HT-29 (cell line): ENCODE measurements at regions not wholly inside any gene's neighbourhood (a gene's known extent, or its start where the extent isn't known, plus 50 kb on each side); places are given as distances from the start of the nearest gene placed in this dataset.

Experiments used
- DNase-seq: peaks from one replicate; pipeline ENCODE4 v3.0.0-alpha.2; 2015; ENCODE audit warnings: low spot score

DNA sequence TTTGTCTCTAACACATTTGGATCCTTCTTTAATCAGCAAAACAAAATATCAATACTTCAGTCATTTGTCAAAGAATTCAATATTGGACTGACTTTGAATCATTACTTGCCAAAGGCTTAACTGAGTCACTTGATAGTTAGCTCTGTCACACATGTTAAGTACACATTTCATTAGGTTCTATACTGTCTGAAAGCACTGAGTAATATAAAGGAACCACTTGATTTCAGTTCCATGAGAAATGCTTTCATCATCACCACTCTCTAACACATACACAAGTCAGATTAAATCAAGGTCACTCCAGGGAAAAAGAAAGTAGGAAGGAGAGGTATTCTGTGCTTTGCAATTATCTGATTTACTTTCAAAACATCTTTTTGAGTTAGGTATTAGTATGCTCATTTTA lies 1233.1 kb downstream of the C4orf33 start:
- no peak for DNase-seq

DNA sequence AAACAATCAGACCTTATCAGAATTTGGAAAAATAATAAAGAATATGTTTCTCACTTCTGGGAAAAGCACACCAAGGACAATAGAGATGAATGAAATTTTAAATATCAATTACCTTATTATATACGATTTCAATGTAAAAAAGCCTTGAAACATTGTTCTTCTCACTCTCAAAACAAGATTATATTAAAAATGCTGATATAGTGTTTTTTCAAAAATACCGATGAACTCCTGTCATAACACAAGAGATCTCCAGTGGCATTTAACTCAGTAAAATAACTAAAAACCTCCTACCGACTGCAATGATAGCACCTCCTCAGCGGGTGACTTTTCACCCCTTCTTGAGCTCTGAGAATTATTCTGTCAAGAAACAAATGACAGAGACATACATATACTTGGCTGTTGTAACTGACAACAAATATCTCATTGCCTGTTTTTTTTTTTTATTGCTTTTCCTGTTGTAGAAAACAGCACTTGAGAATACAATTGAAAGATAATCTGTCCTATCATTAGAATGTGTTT lies 1237.3 kb downstream of the C4orf33 start:
- DNase-seq: no peak

DNA sequence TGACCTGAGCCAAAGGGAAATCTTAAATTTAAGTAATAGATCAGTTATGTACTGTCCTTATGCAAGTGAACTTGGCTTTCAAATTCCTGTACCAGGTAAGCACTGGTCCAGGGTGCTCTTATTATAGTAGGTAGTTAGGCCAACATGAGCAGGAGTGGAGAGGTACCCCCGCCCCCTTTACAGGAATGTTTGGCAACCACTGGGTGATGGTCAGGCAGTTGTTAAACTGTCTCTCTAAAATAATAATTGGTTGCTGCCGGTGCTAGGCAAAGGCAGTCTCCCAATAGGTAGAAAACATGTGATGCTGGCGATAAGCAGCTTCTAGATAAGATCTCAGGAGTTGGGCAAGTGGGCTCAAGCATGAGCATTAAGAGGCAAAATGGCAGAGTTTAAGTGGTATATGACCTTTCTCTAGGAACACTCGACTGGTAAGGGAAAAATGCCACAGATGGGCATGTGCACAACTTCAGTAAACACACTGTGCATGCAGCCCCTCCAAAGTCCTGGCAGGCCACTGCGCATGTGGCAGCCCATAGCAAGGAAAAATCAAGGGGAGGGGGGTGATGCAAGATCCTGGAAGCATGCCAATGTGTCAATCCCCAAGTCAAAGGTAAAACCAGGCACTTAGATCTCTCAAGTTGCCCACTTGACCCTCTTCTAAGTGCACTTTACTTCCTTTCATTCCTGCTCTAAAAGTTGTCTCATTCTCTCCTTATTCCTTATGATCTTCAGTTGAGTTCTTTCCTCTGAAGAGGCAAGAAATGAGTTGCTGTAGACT lies 1239.7 kb downstream of the C4orf33 start:
- DNase-seq: no peak

DNA sequence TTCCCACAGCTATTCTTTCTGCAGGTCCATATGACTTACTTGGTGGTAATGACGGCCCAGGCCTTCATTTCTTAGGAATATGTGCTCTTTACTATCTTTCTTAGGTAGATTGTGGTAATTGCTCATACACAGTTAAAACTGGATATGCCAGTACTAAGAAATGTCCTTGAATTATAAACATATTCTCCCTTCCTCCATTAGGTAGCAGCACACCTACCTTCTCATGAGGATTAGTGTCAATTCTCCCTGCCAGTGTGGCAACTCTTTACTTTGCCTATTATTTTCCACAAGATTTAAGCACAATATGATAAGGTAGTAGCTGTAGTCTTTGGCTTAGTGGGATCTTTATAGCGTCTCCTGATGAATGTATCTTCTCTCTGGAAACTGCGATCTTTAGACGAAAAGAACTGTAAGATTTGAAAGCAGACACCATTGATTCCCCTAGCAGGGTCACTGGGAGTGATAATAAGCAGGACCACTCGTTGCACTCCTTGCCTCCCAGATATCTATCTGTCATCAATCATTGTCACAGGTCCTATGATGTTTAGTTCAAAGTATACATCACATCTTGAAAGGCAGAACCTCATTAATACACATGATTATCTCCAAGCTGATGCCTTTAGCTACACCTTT lies 1240.7 kb downstream of the C4orf33 start:
- DNase-seq: peak; percentile 32

DNA sequence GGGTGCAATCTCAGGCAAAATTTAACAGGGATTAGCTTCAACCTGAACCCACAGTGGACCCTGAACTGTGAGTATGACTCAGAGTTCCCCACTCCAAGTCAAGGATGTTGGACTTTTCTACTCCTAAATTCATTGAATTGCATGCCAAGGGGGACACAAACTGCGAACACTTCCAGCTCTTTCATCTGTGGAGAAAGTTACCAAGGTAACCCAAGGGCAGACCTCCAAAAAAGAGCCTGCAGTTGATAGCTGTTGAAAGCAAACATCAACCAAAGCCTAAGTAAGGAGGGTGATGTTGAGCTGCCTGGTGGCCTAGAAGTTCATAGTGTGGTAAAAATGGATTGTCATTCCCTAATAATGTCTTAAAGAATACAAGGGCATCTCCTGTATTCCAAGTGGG lies 1242.9 kb downstream of the C4orf33 start:
- DNase-seq: no peak

DNA sequence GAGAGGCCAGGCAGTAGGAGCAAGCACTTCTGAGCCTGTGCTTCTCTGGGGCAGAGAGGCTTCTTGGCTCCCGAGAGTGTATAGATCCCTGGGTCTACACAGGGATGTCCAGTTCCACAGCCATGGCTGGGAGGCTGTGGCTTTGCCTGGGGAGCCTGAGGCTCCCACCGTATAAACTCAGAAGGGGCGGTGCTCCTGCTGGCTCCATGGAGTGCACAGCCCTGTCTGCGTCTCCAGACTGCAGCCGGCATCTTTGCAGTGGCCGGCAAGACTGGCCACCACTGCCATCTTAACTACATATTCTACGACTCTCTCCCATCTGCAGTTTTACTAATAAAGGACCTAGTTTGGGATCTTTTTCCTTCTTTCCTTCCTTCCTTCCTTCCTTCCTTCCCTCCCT lies 1253.8 kb downstream of the C4orf33 start:
- DNase-seq: no peak

DNA sequence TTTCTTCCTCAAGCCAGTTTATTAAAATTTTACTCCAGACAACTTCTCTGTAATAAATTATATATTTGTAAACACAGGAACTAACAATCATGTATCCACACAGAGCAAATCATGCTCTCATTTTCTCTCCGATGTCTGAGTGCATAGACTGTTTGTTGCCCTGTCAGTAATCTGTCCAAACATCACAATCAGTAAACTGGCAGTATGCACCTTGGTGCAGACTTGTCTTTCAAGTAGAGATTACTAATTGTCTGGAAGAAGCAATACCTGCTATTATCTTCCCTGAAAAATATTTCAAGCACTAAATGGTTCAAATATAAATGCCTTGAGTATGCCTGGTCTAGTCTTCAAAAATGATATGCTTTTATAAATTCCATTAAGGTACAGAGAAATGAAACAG lies 1260.9 kb downstream of the C4orf33 start:
- DNase-seq: no peak

DNA sequence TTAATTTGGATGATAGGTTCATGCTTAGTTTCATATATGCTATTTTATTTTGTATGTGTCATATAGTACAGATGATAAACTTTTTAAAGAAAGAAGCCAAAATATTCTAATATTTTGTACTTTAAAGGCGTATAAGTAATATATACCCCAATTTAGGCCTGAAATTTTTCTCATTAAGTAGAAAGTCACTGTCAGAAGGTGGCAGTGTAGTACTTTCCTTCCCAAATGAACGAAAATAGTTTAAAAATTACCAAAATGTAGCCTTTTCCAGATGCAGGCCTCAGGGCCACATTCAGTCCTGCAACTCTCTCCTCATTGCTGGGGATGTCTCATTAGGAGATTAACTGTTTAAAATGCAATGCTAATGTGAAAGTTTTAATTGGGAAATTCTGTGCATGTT lies 1263.6 kb downstream of the C4orf33 start:
- DNase-seq: peak; percentile 2

DNA sequence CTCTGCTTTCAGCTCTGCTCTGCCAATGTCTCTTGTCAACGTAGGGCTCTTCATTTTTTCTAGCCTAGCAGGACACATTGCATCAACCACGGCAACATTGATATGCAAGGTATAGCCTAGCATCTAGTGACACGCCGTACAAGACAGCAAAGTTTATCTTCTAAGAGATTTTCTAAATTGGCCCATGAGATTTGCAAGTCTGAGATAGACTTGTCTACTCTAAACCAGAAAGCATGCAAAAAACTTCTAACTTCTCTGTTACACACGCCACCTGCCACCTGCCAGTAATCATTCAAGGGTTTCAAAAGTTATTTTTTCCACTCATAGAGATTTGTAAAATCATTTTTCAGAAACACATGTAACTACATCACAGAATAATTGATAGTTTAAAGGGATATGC lies 1265.7 kb downstream of the C4orf33 start:
- no peak for DNase-seq

DNA sequence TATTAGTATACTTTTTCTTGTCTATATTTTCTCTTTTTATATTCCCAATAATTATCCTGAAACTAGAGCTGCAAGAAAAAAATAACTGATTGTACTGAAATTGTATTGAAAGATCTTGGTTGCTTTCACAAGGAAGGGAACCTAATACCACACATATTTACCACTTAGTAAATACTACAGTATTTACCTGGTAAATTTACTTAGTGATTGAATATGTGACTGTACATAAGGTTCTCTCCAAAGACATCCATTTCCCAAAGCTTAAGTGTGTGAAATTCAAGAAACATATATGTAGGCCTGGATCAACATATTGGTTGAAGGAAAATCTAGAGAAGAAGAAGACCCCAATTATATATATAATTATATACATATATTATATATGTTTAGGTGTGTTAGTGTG lies 1272.7 kb downstream of the C4orf33 start:
- no peak for DNase-seq

DNA sequence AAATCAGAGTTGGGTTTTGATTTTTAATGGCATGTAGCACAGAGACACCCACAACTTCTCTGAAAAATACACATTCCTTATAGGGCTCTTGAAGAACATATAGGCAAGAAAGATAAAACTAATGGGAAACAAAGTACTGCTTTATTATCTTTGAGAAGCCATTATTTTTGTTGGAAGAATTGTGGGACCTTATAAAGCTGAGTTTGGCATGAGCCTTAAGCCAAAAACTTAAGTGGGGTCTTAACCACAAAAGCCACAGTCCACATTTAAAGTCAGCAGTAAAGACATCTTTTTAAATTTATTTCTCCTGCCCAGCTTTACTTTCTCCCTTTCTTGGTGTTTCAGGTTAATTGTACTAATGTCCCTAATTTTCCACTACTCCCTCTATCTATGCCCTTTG lies 1297.3 kb downstream of the C4orf33 start:
- no peak for DNase-seq

DNA sequence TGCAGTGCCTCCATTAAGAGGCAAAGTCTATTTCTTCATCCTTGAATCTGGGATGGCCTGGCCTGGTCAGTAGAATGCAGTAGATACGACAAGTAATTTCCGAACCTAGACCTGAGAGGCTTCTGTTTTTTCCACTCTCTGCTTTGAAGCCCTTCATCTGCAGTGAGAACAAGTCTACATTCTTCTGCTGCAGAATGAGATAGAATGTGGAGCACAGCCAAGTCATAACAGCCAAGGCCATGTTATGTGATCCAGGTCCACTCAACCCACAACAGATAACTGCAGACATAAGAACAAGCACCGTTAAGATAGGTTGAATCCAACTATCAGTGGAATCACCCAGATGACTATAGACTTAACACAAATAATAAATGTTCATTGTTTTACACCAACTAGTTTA lies 1297.7 kb downstream of the C4orf33 start:
- DNase-seq: no peak

DNA sequence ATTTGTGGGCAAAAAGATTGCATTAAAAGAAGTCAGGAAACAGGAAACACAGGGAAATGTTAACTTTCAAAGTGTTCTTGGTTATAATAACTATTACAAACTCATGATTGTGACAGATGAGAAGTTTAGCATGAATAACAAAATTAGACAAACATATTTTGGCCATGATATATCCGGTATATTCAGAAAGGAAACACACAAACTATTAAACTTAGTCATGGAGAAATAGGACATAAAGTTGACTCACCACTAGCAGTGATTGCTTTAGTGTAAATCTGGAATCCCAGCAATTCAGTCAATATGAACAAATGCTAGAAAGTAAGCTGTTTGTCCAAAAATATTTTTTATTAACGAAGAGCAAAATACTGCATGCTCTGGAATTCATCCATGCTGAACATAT lies 1299.9 kb downstream of the C4orf33 start:
- no peak for DNase-seq

DNA sequence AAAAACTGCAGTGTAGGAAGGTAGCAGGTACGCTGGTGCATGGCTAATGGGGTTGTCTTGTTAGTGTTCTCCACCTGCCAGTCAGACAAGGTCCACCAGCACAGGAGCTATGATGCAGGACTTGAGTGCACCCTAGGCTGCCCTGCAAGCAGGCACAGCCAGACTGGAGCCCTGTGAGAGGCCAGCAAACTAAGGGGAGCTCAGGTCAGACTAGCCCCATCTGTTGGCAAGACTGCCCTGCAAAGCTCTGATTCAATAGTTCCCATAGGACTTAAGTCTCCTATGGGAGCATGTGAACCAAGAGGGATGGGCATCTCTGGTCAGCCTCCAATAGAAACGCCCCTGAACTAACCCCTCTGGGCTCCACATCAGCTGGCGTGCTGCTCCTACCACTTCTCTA lies 1307.3 kb downstream of the C4orf33 start:
- DNase-seq: peak; percentile 2

DNA sequence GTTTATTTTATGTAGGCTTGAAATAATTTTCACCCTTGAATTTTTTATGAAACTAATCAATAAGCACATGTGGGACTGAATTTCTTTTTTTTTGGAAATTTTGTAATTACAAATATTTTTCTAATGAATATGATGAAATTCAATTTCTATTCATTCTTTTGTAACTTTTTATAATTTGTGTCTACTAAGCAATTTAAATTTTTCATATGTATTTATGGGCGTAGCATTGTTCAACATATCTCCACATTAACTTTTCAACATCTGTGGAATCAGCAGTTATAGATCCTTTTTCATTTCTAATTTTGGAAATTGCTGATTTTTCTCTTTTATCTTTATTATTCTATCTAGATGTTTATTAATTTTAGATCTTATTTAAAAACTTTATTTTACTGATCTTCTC lies 1320.3 kb downstream of the C4orf33 start:
- no peak for DNase-seq

DNA sequence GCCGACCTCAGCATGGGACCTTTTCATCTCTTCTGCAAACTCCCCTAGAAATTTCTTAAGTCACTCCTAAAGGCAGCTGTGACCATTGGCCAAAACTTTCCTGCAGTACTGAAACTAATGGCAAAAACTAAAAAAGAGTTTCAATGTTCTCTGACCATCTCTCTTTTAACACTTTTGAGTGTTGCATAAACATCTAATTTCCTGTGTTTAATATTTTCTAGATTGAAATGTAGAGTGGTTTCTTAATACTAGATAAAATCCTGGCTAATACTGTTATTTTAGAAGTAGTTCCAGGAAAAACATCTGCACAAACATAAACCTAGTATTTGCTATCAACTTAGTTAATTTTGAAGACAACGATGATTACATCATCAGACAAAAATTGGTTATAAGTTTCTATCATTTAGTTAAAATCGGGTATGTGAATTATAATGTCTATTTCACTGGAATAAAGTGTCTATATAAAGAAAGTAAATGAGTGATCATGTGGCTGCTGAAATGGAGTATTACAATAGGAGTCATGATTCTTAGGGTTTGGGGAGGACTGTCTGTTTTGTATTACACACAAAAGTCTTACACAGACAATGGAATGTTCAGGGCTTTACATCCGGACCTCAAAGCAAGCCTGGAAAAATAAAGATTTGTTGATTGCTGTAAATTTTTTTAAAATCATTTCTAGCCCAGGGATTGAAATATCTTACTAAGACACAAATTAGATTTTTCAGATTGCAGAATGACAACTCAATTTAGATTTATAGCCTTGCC lies 1323.4 kb downstream of the C4orf33 start:
- DNase-seq: no peak

DNA sequence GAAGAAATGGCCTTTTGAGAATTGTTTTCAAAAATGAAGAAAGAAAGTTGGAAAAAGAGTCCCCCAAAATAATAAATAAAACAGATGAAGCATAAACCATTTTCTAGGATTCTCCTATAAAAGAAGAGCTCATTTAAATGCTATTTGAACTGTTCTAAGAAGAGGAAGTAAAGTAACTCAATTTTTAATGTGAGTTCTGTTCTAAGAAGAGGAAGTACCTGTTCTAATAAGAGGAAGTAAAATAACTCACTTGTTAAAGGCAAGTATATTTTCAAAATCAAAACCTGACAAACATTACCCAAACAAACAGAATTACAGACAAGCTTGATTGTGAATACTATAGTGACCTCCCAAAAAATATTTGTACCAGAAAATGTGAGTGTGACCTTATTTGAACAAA lies 1326.3 kb downstream of the C4orf33 start:
- DNase-seq: no peak

DNA sequence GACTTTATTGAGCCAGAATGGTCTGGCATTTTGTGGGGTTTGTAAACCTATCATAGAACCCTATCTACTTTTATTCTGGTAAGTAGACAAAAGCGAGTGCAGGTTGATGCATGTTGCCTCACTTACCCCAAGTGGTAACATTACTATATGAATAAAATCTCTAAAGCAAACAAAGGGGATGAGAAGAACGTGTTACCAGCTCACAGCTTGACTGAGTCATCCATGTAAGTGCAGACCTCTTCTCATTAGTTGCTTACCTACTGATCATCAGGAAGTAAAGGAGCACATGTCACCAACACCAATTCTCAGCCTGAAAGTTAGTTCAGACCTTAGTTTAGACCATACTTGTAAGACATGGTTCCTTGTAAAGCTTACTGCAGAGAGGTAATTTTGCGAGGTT lies 1328.3 kb downstream of the C4orf33 start:
- DNase-seq: no peak

DNA sequence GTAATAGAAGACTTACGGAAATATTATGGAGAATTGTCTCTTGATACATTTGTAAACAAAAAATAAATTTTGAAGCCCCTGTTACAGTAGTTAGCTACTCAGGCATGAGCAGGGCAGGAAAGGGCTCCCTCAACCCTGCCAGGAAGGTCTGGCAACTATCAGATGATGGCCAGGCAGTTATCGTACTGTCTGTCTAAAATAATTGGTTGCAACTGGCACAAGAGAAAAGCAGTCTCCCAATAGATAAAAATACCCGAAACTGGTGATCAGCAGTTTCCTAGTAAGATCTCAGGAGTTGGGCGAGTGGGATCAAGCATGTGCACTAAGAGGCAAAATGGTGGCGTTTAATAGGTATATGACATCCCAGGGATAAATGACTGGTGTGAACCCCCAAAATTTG lies 1336.3 kb downstream of the C4orf33 start:
- no peak for DNase-seq

DNA sequence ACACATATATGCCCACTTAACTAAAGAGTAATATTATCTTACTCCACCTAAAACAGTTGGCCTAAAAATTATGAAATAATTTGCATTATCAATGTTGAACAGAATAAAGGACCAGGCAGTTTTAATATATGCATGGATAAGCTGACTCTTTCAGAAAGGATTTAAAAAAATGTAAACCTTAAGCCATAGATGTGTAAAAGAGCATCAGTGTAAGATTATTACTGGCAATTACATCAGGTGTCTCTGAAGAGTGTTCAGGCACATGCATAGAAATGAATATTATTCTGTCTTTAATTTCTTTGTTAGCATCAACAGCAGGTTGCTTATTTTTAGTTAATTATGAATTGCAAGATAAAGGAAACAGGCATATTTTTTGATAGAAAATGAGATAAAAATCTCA lies 1353.8 kb downstream of the C4orf33 start:
- no peak for DNase-seq

DNA sequence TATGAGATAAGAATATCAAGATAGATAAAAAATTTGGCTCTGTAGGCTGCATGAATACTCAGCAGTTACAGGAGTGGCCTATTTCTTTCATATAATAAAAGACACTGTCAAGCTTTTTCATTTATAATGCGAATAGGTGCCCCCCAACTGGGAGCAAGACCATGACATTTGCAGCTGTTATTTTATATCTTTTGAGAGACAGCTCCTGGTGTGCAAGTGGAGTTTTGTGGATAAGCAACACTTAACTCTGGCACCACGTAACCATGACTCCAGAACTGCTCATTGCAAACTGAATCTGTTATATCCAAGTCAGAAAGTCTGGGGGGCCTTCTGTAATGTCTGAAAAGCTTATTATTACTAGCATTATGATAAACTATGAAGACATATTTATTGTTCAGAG lies 1372.4 kb downstream of the C4orf33 start:
- no peak for DNase-seq

DNA sequence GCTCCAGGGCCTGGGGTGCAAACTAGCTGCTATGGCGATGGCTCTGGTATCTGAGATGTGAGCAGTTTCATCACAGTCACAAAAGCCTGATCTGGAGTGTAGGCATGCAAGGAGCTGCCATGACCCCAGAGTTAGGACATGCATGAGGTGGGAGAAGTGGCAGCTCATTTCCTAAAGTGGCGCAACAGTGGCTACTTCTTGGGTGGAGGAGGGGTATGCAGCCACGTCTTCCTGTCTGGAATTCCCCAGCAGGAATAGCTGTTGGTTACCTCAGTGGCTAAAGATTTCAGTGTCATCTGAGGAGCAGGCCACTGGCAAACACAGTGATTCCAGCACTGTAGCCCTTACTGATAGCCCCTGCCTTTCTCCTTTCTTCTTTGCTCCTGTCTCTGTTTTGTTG lies 1382.5 kb downstream of the C4orf33 start:
- no peak for DNase-seq

DNA sequence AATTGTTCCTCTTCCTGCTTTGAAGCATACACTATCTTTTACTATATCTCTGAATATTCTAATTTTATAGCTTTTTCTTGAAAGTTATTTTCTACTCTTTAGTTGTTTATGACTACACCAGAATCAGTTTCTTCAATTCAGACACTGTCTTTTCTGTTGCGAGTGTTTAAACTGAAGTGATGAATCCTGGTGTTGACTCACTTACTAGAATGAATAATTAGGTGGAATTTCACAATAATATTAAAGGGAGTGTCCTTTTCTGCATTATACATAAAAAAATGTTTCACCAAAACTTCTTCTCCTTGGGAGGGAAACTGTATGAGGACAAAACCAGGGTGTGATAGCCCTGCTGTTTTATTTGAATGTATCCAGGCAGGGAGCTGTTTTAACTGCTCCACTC lies 1383.1 kb downstream of the C4orf33 start:
- DNase-seq: no peak
